Upper lobe of right lung (tissue), 1 donor: ENCODE measurements at regions not wholly inside any gene's neighbourhood (a gene's known extent, or its start where the extent isn't known, plus 50 kb on each side); places are given as distances from the start of the nearest gene placed in this dataset.
"Not testable (repeated sequence)": the region's sequence is repeated elsewhere in the genome, so short reads cannot be mapped to it uniquely, and the experiment has no call there.

Experiments used
- ATAC-seq: fragments of 200-7000 bp; cut with Tn5 transposase; one replicate; pipeline ENCODE4 v1.9.1; 2020; ENCODE audit warnings: mild to moderate bottlenecking, moderate library complexity
- DNase-seq: peaks from one replicate; pipeline ENCODE4 v3.0.0-alpha.2; 2020
- H3K27ac ChIP-seq: fragments of 200-600 bp; one replicate; pipeline ENCODE4 v1.8.0; 2022
- H3K27me3 ChIP-seq: fragments of 200-600 bp; one replicate; pipeline ENCODE4 v1.8.0; 2022; ENCODE audit warnings: mild to moderate bottlenecking
- H3K36me3 ChIP-seq: fragments of 200-600 bp; one replicate; pipeline ENCODE4 v1.8.0; 2022
- H3K4me1 ChIP-seq: fragments of 200-600 bp; one replicate; pipeline ENCODE4 v1.8.0; 2022
- H3K4me3 ChIP-seq: fragments of 200-600 bp; one replicate; pipeline ENCODE4 v1.8.0; 2022; ENCODE audit warnings: mild to moderate bottlenecking
- H3K9me3 ChIP-seq: fragments of 200-600 bp; one replicate; pipeline ENCODE4 v1.8.0; 2022
- CTCF ChIP-seq: fragments of 200-600 bp; IDR thresholded peaks from one replicate; pipeline ENCODE4 v1.8.0; 2022; ENCODE audit warnings: antibody characterized with exemption
- intact Hi-C: fragments of 100-400 bp; cut with DNase I; formaldehyde crosslinking; loops from one replicate; pipeline ENCODE4 v1.11.0; 2022
- donor health status: DM: no; HTN: yes; CAD: no; lungs with severe emphysema.

GRCh38 chr17:78299049-78299448 is 60.8 kb downstream of the SOCS3 start:
- ATAC-seq (no peak), DNase-seq (no peak)
- Histone ChIP-seq H3K4me3 (no peak overlapping the region), H3K36me3 (no peaks in the 10 kb centered on the region), H3K27ac (no peak overlapping the region), H3K4me1 (no peaks in the 10 kb centered on the region), H3K9me3 (no peaks in the 10 kb centered on the region), H3K27me3 (no peaks in the 10 kb centered on the region)
- no peak for TF ChIP-seq CTCF
- intact Hi-C loops = no loop called here

- no peak overlapping the region for H3K4me3 ChIP-seq
- DNase-seq = no peak
- no peaks in the 10 kb centered on the region for H3K9me3 ChIP-seq
- H3K4me1 ChIP-seq = peaks cover 7% of the 10 kb centered on the region
- no peak overlapping the region for H3K27ac ChIP-seq
- no peaks in the 10 kb centered on the region for H3K36me3 ChIP-seq
- no peaks in the 10 kb centered on the region for H3K27me3 ChIP-seq
- no peak for TF ChIP-seq CTCF
- intact Hi-C loops = no loop called here
- ATAC-seq = no peak
Measured at GRCh38 chr17:78294776-78295175, 63.3 kb downstream of the TMEM235 start.

GRCh38 chr17:78294356-78294755 is 62.9 kb downstream of the TMEM235 start:
- DNase-seq (no peak), ATAC-seq (no peak)
- H3K27ac ChIP-seq = no peak overlapping the region
- no peak for TF ChIP-seq CTCF
- H3K4me3 ChIP-seq = no peak overlapping the region
- H3K4me1 ChIP-seq = peaks cover 10% of the 10 kb centered on the region
- no peaks in the 10 kb centered on the region for H3K9me3 ChIP-seq
- H3K36me3 ChIP-seq = no peaks in the 10 kb centered on the region
- no peaks in the 10 kb centered on the region for H3K27me3 ChIP-seq
- intact Hi-C loops = no loop called here

GRCh38 chr17:78293151-78293550 is 61.7 kb downstream of the TMEM235 start:
- DNase-seq, H3K9me3 ChIP-seq, H3K27me3 ChIP-seq, H3K36me3 ChIP-seq, H3K4me3 ChIP-seq, H3K27ac ChIP-seq, ATAC-seq, H3K4me1 ChIP-seq, intact Hi-C loops: not testable (repeated sequence)

GRCh38 chr17:78291944-78292910 is 60.8 kb downstream of the TMEM235 start:
- TF ChIP-seq CTCF = no peak
- no peak for DNase-seq
- ATAC-seq = no peak
- Histone ChIP-seq H3K4me3 (no peak overlapping the region), H3K36me3 (no peaks in the 10 kb centered on the region), H3K27ac (no peak overlapping the region), H3K4me1 (peaks cover 10% of the 10 kb centered on the region), H3K27me3 (no peaks in the 10 kb centered on the region), H3K9me3 (no peaks in the 10 kb centered on the region)
- intact Hi-C loops = no loop called here

- intact Hi-C loops = no loop called here
- no peaks in the 10 kb centered on the region for H3K9me3 ChIP-seq
Measured at GRCh38 chr17:78290721-78291120, 59.3 kb downstream of the TMEM235 start.

More at GRCh38 chr17:78290721-78291120, 59.3 kb downstream of the TMEM235 start:
- Histone ChIP-seq H3K36me3 (no peaks in the 10 kb centered on the region), H3K4me3 (no peak overlapping the region), H3K4me1 (peaks cover 10% of the 10 kb centered on the region), H3K27ac (no peak overlapping the region), H3K27me3 (no peaks in the 10 kb centered on the region)
- no peak for TF ChIP-seq CTCF
- ATAC-seq = no peak
- DNase-seq = no peak
